ENCODE measurements at regions not wholly inside any gene's neighbourhood (a gene's known extent, or its start where the extent isn't known, plus 50 kb on each side); places are given as distances from the start of the nearest gene placed in this dataset.
"Not testable (repeated sequence)": the region's sequence is repeated elsewhere in the genome, so short reads cannot be mapped to it uniquely, and the experiment has no call there.

GRCh38 chr4:124455671-124456070 lies 256.9 kb downstream of the ANKRD50 start:
- DNase-seq = no peak

DNA sequence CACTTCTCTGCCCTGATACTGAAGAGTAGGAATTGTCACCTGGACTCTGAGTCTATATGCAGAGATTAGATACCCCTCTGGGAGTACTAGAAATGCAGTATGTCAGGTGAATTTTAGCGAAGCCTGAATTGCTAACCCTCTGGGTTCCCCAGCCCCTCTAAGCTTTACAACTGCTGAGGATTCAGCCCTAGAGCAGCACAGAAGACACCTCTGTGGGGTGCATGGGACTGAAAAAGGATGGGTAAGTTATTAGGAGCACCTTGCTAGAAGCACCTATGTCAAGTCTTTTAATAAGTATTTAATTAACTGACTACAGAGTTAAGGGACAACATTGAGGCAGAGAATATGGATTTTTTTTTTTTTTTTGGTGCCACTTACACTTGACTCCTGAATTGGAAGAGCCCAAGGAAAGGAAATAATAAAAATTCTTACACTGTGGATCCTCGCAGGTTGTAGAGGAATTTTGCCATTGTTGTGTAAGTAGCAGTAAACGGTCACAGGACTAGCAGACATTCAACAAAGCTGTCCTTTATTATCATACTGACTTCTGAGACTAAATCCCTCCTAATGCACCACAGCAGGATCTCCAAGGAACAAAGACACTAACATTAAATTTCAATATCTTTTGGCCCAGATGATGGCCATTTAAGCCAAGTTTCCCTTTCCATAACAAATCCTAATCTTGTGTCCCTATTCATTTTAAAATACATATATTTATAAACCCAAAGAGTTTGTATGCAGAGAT lies 253.2 kb downstream of the ANKRD50 start:
- no peak for DNase-seq

DNA sequence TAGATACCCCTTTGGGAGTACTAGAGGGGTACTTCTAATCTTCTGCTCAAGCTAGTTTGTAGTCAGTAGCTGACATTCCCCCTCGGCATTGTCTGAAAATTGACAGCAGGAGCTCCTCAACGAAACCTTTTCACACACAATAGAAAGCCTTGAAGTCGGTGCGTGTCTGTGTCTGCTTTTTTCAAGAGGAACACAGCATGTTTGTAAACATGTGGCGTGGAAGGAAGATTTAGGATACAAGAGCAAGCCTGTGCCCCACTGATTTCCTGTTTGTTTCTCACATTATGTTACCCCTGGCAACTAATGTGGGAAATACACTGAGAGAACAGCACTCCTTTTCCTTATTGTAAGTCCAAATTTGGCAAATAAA lies 252.6 kb downstream of the ANKRD50 start:
- peak; percentile 43 for DNase-seq

- DNase-seq = not testable (repeated sequence)
Measured at GRCh38 chr4:124461592-124461991, 250.9 kb downstream of the ANKRD50 start.

DNA sequence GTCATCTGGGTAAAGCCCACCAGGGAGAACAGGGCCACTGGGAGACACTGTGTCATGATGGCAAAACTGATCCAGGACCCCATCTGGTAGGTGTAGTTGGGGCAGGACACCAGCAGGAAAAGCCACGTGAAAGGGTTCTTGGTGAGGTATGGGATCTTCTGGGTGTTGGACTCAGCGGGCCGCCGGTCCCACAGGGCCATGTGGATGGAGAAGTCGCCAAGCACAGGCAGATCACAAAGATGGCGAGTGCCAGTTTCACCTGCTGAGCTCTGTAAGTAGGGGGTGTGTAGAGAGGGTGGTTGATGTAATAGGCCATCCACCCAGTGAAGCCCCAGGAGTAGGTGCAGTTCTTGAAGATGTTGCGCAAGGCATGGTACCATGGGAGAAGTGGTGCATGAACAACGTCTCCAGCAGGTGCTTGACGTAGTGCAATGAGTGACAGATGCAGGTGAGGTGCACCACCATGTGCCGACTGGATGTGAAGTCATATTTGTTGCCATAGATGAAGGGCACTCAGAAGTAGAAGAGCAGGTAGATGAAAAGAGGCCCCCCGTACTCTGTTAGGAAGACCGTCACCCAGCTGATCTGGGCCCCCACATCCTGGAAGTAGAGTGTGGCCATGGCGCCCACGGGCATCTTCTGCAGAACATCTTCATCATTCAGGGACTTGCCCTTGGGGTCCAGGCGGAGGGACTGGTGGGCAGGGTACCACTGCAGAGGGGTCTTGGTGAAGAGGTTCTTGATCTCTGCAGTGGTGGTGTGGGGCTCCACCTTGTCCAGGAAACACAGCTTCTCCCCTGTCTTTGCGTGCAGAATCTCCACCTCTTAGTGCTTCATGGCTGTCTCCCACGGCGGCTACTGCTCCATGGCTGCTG lies 249.3 kb downstream of the ANKRD50 start:
- no peak for DNase-seq

DNA sequence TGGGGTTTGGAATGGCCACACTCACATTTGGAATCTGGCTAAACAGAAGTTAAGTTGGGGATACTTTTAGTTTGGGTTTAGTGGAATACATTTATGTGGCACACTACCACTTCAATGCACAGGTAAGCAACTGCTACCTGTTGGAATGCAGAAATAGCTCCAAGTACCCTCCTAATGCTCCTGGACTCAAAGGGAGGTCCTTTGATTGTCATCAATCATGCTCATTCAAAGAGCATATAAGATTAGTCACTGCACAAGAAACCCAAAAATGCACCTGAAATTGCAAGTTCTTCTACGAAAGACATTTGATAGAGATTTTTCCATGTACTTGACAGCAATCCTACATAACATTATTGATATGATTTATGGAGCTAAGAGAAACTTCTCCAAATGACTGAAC lies 247.7 kb downstream of the ANKRD50 start:
- DNase-seq = no peak

- DNase-seq = no peak
Measured at GRCh38 chr4:124468360-124468759, 244.2 kb downstream of the ANKRD50 start.

DNA sequence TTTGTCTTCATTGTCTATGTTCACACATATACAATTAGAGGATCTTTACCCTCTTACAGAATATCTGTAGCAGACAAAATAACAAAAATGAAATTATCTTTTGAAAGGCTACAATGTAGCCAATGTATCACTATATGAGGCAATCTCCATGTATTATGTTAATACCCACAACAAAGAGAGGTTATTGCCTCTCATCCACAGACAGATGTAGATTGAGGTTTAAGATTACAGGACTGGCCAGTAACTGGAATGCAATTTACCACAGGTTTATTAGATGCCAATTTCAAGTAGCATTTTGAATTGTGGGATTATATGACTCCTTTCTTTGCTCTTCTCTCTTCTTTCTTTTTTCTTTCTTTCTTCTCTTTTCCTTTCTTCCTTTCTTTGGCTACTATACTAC lies 242.6 kb downstream of the ANKRD50 start:
- no peak for DNase-seq

DNA sequence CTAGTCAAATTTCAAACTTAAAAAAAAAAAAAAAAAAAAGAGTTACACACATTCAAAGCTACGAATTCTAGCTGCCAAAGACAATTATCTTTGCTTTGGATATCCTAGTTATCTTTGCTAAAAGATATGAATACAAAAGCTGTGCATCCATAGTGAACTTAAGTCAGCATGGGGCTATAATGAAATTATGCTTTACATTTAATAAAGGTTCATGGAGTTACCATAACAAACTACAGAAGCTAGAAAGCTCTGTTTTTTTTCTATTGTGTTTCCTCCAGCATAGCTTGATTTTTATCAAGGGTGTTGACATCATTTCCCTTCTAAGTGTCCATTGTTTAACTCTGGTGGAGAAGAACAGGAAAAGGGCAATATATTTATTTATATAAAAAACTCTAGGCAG lies 234.1 kb downstream of the ANKRD50 start:
- DNase-seq = no peak

- DNase-seq = no peak
Measured at GRCh38 chr4:124480061-124480460, 232.5 kb downstream of the ANKRD50 start.

DNA sequence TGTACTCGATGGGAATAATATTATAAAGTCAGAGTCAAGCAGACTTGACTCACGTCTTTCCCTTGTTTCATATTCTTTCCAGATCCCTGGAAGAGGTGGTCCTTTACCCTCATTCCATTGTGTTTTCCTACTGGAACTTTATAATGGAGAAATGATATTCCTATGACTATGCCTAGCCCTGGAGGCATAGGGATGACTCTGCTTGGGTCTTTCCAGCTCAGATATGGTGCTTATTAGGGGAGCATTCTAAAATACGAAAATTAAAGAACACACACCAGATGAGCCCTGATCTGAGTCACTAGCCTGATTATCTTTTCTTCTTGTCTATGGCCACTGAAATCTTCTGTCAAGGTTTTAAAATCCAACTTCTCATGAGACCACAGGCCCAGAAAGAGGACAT lies 231.4 kb downstream of the ANKRD50 start:
- DNase-seq = no peak

- DNase-seq = peak; percentile 69
Measured at GRCh38 chr4:124483048-124483906, 229.3 kb downstream of the ANKRD50 start.

- no peak for DNase-seq
Measured at GRCh38 chr4:124484008-124484407, 228.5 kb downstream of the ANKRD50 start.

GRCh38 chr4:124484940-124485339 lies 227.6 kb downstream of the ANKRD50 start:
- no peak for DNase-seq

GRCh38 chr4:124486423-124486822 lies 226.1 kb downstream of the ANKRD50 start:
- no peak for DNase-seq

DNA sequence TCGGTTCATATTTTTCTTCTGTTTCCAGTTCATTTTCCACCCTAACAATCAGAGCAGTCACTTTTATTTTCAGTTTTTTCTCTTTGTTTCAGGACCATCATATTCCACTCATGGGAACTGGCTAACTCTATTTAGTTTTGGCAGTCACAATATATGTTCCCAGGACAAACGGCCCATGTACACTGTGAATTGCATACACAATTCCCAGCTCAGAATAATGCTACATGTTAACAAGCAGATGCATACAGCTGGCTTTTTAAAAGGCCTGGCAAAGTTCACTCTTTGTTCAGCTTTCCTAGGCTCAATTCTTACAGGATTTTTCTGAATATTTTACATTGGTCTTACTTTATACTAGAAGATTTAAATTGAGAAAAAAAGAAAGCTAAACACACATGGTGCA lies 224.9 kb downstream of the ANKRD50 start:
- DNase-seq = no peak

- DNase-seq = peak; percentile 33
Measured at GRCh38 chr4:124491361-124492145, 221.0 kb downstream of the ANKRD50 start.

DNA sequence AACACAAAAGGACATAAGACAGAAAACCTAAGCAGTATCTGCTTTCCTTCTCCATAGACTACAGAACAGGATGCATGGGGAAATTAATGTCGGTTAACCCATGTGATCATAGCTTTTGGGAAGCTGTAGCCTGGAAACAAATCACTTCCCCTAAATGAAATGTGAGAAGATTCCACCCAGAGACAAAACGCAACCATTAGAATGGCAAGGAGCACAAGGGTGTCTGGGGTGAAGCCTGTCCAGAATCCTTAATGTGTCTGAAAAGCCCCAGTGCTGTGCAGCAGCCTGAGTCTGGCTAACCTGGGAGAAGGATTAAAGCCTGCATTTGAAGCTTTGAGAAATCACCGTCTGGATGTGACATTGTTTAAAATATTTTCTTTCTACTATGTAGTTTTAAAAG lies 213.3 kb downstream of the ANKRD50 start:
- no peak for DNase-seq

DNA sequence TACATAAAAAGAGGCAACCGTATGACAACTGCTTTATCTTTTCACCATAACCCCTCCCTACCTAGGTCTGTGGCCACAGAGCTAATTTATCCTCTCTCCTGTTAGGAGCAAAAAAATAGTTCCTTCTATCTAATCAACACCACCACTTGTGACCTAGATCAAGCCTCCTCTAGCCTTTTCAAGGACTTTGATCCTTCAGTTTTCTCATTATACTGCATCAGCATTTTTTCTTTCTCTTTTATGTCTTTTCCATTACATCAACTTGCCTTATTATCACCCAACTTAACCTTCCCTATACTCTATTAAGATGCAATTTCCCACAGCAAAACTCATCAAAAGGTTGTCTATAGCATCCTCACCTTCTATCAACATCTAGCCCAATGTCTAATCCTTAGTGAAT lies 211.0 kb downstream of the ANKRD50 start:
- no peak for DNase-seq

- no peak for DNase-seq
Measured at GRCh38 chr4:124504431-124504830, 208.1 kb downstream of the ANKRD50 start.

GRCh38 chr4:124505211-124505610 lies 207.3 kb downstream of the ANKRD50 start:
- no peak for DNase-seq

- no peak for DNase-seq
Measured at GRCh38 chr4:124509151-124509550, 203.4 kb downstream of the ANKRD50 start.
